Thyroid gland (tissue), 4 donors: ENCODE measurements at regions not wholly inside any gene's neighbourhood (a gene's known extent, or its start where the extent isn't known, plus 50 kb on each side); places are given as distances from the start of the nearest gene placed in this dataset.

Experiments used
- DNase-seq, 2 donors: peaks; one replicate each; pipeline ENCODE4 v3.0.0-alpha.2; 2019
- H3K27ac ChIP-seq, 3 donors: fragments of 200-600 bp; sonication (generic); 1 replicate in 2 of 3; 2 replicates in 1 of 3; pipeline ENCODE4 v1.5.1; 2016 to 2019; ENCODE audit warnings: mild to moderate bottlenecking in 1 of 3, moderate library complexity in 1 of 3
- H3K27me3 ChIP-seq: fragments of 200-600 bp; sonication (generic); one replicate; pipeline ENCODE4 v1.5.1; 2019
- H3K36me3 ChIP-seq, 2 donors: fragments of 200-600 bp; sonication (generic); one replicate each; pipeline ENCODE4 v1.5.1; 2016 to 2019
- H3K4me1 ChIP-seq, 2 donors: fragments of 200-600 bp; sonication (generic); one replicate each; pipeline ENCODE4 v1.5.1; 2017 to 2019
- H3K4me3 ChIP-seq, 3 donors: fragments of 200-600 bp; sonication (generic); replicated peaks in 1 of 3; 1 replicate in 2 of 3; 2 replicates in 1 of 3; pipeline ENCODE4 v1.5.1; 2016; ENCODE audit warnings: mild to moderate bottlenecking in 1 of 3
- H3K9me3 ChIP-seq: fragments of 200-600 bp; sonication (generic); one replicate; pipeline ENCODE4 v1.5.1; 2017
- CTCF ChIP-seq, 6 experiments: fragments of 200-600 bp in 3 of 6; fragments of 450-650 bp in 3 of 6; sonication (generic) in 3 of 6; IDR thresholded peaks; one replicate each; pipeline ENCODE4 v1.5.1; 2016 to 2019; ENCODE audit warnings: antibody characterized with exemption in 6 of 6, mild to moderate bottlenecking in 2 of 6, inconsistent platforms in 1 of 6, moderate library complexity in 1 of 6
- POLR2A ChIP-seq, 2 donors: fragments of 450-650 bp; IDR thresholded peaks; one replicate each; pipeline ENCODE4 v1.6.1; 2017; ENCODE audit warnings: antibody characterized with exemption in 2 of 2, mild to moderate bottlenecking in 2 of 2, moderate library complexity in 1 of 2
- WGBS, 2 donors: methylation state at CpG; one replicate each; pipeline ENCODE4 v1.1.5; 2017; 5-methylcytosine and 5-hydroxymethylcytosine counted together
- intact Hi-C: fragments of 100-400 bp; cut with DNase I; formaldehyde crosslinking; loops from one replicate; pipeline ENCODE4 v1.15.1; 2023

GRCh38 chr12:105912882-105913678, 225.7 kb downstream of the NUAK1 start:
- Histone ChIP-seq H3K27me3 (no peaks in the 10 kb centered on the region), H3K27ac (no peak overlapping the region), H3K9me3 (no peaks in the 10 kb centered on the region), H3K36me3 (no peaks in the 10 kb centered on the region), H3K4me3 (no peak overlapping the region), H3K4me1 (no peaks in the 10 kb centered on the region)
- 79 to 88% methylated on average over 9 of the region's 9 CpGs for whole genome bisulfite sequencing, 2 donors
- intact Hi-C loops, result no loop called here
- no peak for TF ChIP-seq CTCF (IDR thresholded peaks at IDR 0.05)
- TF ChIP-seq POLR2A (IDR thresholded peaks at IDR 0.05), result no peak
- DNase-seq, result no peak

- Histone ChIP-seq H3K4me3 (no peak overlapping the region), H3K27me3 (no peaks in the 10 kb centered on the region), H3K36me3 (no peaks in the 10 kb centered on the region), H3K4me1 (no peaks in the 10 kb centered on the region), H3K27ac (no peak overlapping the region), H3K9me3 (no peaks in the 10 kb centered on the region)
- DNase-seq, result no peak
- WGBS, 2 donors, result 86 to 92% methylated on average over 3 of the region's 3 CpGs
- no peak for TF ChIP-seq POLR2A (IDR thresholded peaks at IDR 0.05)
- intact Hi-C loops, result no loop called here
Measured at GRCh38 chr12:105915997-105916759, 222.6 kb downstream of the NUAK1 start.

- TF ChIP-seq POLR2A (IDR thresholded peaks at IDR 0.05), result no peak
- no peak for TF ChIP-seq CTCF (IDR thresholded peaks at IDR 0.05)
- intact Hi-C loops, result no loop called here
- H3K4me1 ChIP-seq, result no peaks in the 10 kb centered on the region
Measured at GRCh38 chr12:105916760-105917039, 222.1 kb downstream of the NUAK1 start.

GRCh38 chr12:105920161-105920684, 218.5 kb downstream of the NUAK1 start:
- H3K36me3 ChIP-seq, result no peaks in the 10 kb centered on the region
- no peaks in the 10 kb centered on the region for H3K9me3 ChIP-seq
- H3K27ac ChIP-seq, result no peak overlapping the region
- WGBS, 2 donors, result 62 to 74% methylated on average over 4 of the region's 4 CpGs
- no peak for DNase-seq
- H3K4me1 ChIP-seq, result no peaks in the 10 kb centered on the region
- no peak for TF ChIP-seq POLR2A (IDR thresholded peaks at IDR 0.05)
- no peak for TF ChIP-seq CTCF (IDR thresholded peaks at IDR 0.05)
- intact Hi-C loops, result no loop called here
- H3K4me3 ChIP-seq, result no peak overlapping the region
- no peaks in the 10 kb centered on the region for H3K27me3 ChIP-seq

More at GRCh38 chr12:105916760-105917039, 222.1 kb downstream of the NUAK1 start:
- Histone ChIP-seq H3K4me3 (no peak overlapping the region), H3K9me3 (no peaks in the 10 kb centered on the region), H3K27ac (no peak overlapping the region), H3K36me3 (no peaks in the 10 kb centered on the region), H3K27me3 (no peaks in the 10 kb centered on the region)
- DNase-seq, result no peak

- Histone ChIP-seq H3K4me3 (no peak overlapping the region), H3K4me1 (no peaks in the 10 kb centered on the region), H3K27ac (no peak overlapping the region), H3K27me3 (no peaks in the 10 kb centered on the region), H3K36me3 (no peaks in the 10 kb centered on the region), H3K9me3 (no peaks in the 10 kb centered on the region)
- 94 to 100% methylated on average over 1 of the region's 1 CpG for WGBS, 2 donors
- intact Hi-C loops, result no loop called here
- no peak for DNase-seq
- no peak for TF ChIP-seq CTCF (IDR thresholded peaks at IDR 0.05)
- TF ChIP-seq POLR2A (IDR thresholded peaks at IDR 0.05), result no peak
Measured at GRCh38 chr12:105921055-105921454, 217.7 kb downstream of the NUAK1 start.
